Prostate gland (tissue), 2 donors: ENCODE measurements at regions not wholly inside any gene's neighbourhood (a gene's known extent, or its start where the extent isn't known, plus 50 kb on each side); places are given as distances from the start of the nearest gene placed in this dataset.

Experiments used
- DNase-seq: peaks from one replicate; pipeline ENCODE4 v3.0.0-alpha.2; 2019; ENCODE audit warnings: low spot score
- H3K27ac ChIP-seq, 2 donors: fragments of 200-600 bp; sonication (generic); 2 replicates each; pipeline ENCODE4 v1.5.1; 2017 to 2019
- H3K27me3 ChIP-seq: fragments of 200-600 bp; sonication (generic); replicated peaks from 2 replicates; pipeline ENCODE4 v1.5.1; 2019; ENCODE audit not compliant: insufficient read depth
- H3K36me3 ChIP-seq, 2 donors: fragments of 200-600 bp; sonication (generic); 1 replicate in 1 of 2; 2 replicates in 1 of 2; pipeline versions ENCODE4 v1.5.1 to v1.8.1; 2017 to 2019
- H3K4me1 ChIP-seq: fragments of 200-600 bp; sonication (generic); replicated peaks from 2 replicates; pipeline ENCODE4 v1.5.1; 2019
- H3K4me3 ChIP-seq, 2 donors: fragments of 200-600 bp; sonication (generic); 2 replicates each; pipeline ENCODE4 v1.5.1; 2017 to 2019
- H3K9me3 ChIP-seq: fragments of 200-600 bp; sonication (generic); 2 replicates; pipeline ENCODE4 v1.5.1; 2017
- CTCF ChIP-seq, 4 experiments: fragments of 200-600 bp in 2 of 4; fragments of 450-650 bp in 2 of 4; sonication (generic) in 2 of 4; IDR thresholded peaks; 1 replicate in 3 of 4; 2 replicates in 1 of 4; pipeline ENCODE4 v1.5.1; 2016 to 2019; ENCODE audit warnings: antibody characterized with exemption in 4 of 4, mild to moderate bottlenecking in 2 of 4, moderate library complexity in 2 of 4
- POLR2A ChIP-seq: fragments of 450-650 bp; IDR thresholded peaks from one replicate; pipeline ENCODE4 v1.6.1; 2016; ENCODE audit warnings: antibody characterized with exemption, mild to moderate bottlenecking
- POLR2AphosphoS5 ChIP-seq: sonication (generic); formaldehyde crosslinking; IDR thresholded peaks from one replicate; pipeline ENCODE4 v1.6.1; 2017; ENCODE audit warnings: antibody characterized with exemption
- WGBS: methylation state at CpG from one replicate; pipeline ENCODE4 v1.1.5; 2018; 5-methylcytosine and 5-hydroxymethylcytosine counted together
- intact Hi-C: fragments of 100-400 bp; cut with DNase I; formaldehyde crosslinking; loops from one replicate; pipeline ENCODE4 v1.14.2; 2022

- intact Hi-C loops = no loop called here
- no peak overlapping the region for H3K4me3 ChIP-seq
- peaks cover 7% of the 10 kb centered on the region for H3K4me1 ChIP-seq
- 86% methylated on average over 16 of the region's 16 CpGs for WGBS
- H3K27ac ChIP-seq = no peak overlapping the region
- no peaks in the 10 kb centered on the region for H3K9me3 ChIP-seq
- TF ChIP-seq POLR2AphosphoS5 = no peak
- no peak for TF ChIP-seq POLR2A
- TF ChIP-seq CTCF (IDR thresholded peaks at IDR 0.05) = no peak
- no peak for DNase-seq
- no peaks in the 10 kb centered on the region for H3K36me3 ChIP-seq
- H3K27me3 ChIP-seq = no peaks in the 10 kb centered on the region
Observed at GRCh38 chr9:129379181-129379836, 201.2 kb upstream of the IER5L start.

- DNase-seq = no peak
- H3K9me3 ChIP-seq = no peaks in the 10 kb centered on the region
- H3K4me3 ChIP-seq = no peak overlapping the region
- no peak overlapping the region for H3K27ac ChIP-seq
- H3K27me3 ChIP-seq = no peaks in the 10 kb centered on the region
- intact Hi-C loops = no loop called here
- 58% methylated on average over 28 of the region's 28 CpGs for WGBS
- H3K4me1 ChIP-seq = peaks cover 7% of the 10 kb centered on the region
- H3K36me3 ChIP-seq = no peaks in the 10 kb centered on the region
- TF ChIP-seq POLR2A = no peak
- no peak for TF ChIP-seq CTCF (IDR thresholded peaks at IDR 0.05)
- TF ChIP-seq POLR2AphosphoS5 = no peak
Observed at GRCh38 chr9:129377931-129378661, 200.0 kb upstream of the IER5L start.

- Histone ChIP-seq H3K27ac (no peak overlapping the region), H3K9me3 (no peaks in the 10 kb centered on the region), H3K4me3 (no peak overlapping the region), H3K27me3 (no peaks in the 10 kb centered on the region), H3K4me1 (no peaks in the 10 kb centered on the region), H3K36me3 (no peaks in the 10 kb centered on the region)
- DNase-seq = no peak
- TF ChIP-seq CTCF (IDR thresholded peaks at IDR 0.05) (no peak), POLR2A (no peak), POLR2AphosphoS5 (no peak)
- 83% methylated on average over 5 of the region's 5 CpGs for WGBS
- intact Hi-C loops = no loop called here
Observed at GRCh38 chr9:129377181-129377580, 199.1 kb upstream of the IER5L start.

- Histone ChIP-seq H3K27me3 (no peaks in the 10 kb centered on the region), H3K27ac (no peak overlapping the region), H3K4me1 (no peaks in the 10 kb centered on the region), H3K9me3 (no peaks in the 10 kb centered on the region), H3K4me3 (no peak overlapping the region), H3K36me3 (no peaks in the 10 kb centered on the region)
- 81% methylated on average over 5 of the region's 5 CpGs for WGBS
- DNase-seq = no peak
- intact Hi-C loops = no loop called here
- TF ChIP-seq POLR2A = no peak
- no peak for TF ChIP-seq POLR2AphosphoS5
- TF ChIP-seq CTCF (IDR thresholded peaks at IDR 0.05) = no peak
Observed at GRCh38 chr9:129375845-129376244, 197.8 kb upstream of the IER5L start.

GRCh38 chr9:129374651-129375050 is 196.6 kb upstream of the IER5L start:
- H3K4me3 ChIP-seq = no peak overlapping the region
- no peaks in the 10 kb centered on the region for H3K9me3 ChIP-seq
- 96% methylated on average over 2 of the region's 2 CpGs for whole genome bisulfite sequencing
- intact Hi-C loops = no loop called here
- TF ChIP-seq CTCF (IDR thresholded peaks at IDR 0.05) (no peak), POLR2AphosphoS5 (no peak), POLR2A (no peak)
- H3K27me3 ChIP-seq = no peaks in the 10 kb centered on the region
- no peak overlapping the region for H3K27ac ChIP-seq
- no peaks in the 10 kb centered on the region for H3K36me3 ChIP-seq
- DNase-seq = no peak
- H3K4me1 ChIP-seq = no peaks in the 10 kb centered on the region
